ENCODE measurements at regions not wholly inside any gene's neighbourhood (a gene's known extent, or its start where the extent isn't known, plus 50 kb on each side); places are given as distances from the start of the nearest gene placed in this dataset.

GRCh38 chr9:89958086-89958485 is 353.3 kb downstream of the GADD45G start:
- Histone ChIP-seq H3K23ac (ENCODE audit: low read depth, low read length, poor library complexity) (no peak overlapping the region), H2BK5ac (ENCODE audit: low read length) (no peak overlapping the region), H3K9ac (ENCODE audit: low read depth, low read length, poor library complexity) (peak overlapping the region; percentile 25), H3K36me3 (replicated peaks in 1 of 2; ENCODE audit: control insufficient read depth in 2 of 2, insufficient read depth in 2 of 2, low read length in 2 of 2) (no peaks in the 10 kb centered on the region), H3K14ac (ENCODE audit: low read length) (peak overlapping the region; percentile 48), H4K91ac (ENCODE audit: low read depth, low read length, poor library complexity) (no peak overlapping the region), H2BK120ac (ENCODE audit: low read depth, low read length) (no peak overlapping the region), H4K8ac (ENCODE audit: low read depth, low read length) (peak overlapping the region; percentile 29), H3K27me3 (ENCODE audit: control insufficient read depth in 3 of 3, insufficient read depth in 3 of 3, low read depth in 1 of 3, low read length in 3 of 3) (no peaks in the 10 kb centered on the region), H3K18ac (ENCODE audit: low read length) (no peak overlapping the region), H2BK12ac (ENCODE audit: low read length) (no peak overlapping the region), H2AFZ (ENCODE audit: low read length) (no peak overlapping the region), H3K27ac (replicated peaks; ENCODE audit: low read length) (no peak overlapping the region), H3K4ac (ENCODE audit: low read length) (no peak overlapping the region), H3K4me1 (ENCODE audit: control insufficient read depth in 2 of 2, insufficient read depth in 1 of 2, low read depth in 1 of 2, low read length in 2 of 2) (no peaks in the 10 kb centered on the region), H3K4me3 (ENCODE audit: low read length in 2 of 2) (no peak overlapping the region), H2BK15ac (ENCODE audit: low read length) (no peak overlapping the region), H2AK5ac (ENCODE audit: low read depth, low read length) (no peak overlapping the region), H3K9me3 (replicated peaks in 1 of 2; ENCODE audit: control insufficient read depth in 2 of 2, insufficient read depth in 1 of 2, low read depth in 1 of 2, low read length in 2 of 2) (no peaks in the 10 kb centered on the region), H3K79me1 (ENCODE audit: low read depth, low read length) (no peaks in the 10 kb centered on the region), H3K4me2 (ENCODE audit: insufficient read depth, low read length, poor library complexity, severe bottlenecking) (no peak overlapping the region)
- no CpG with 5 or more reads among the region's 11 CpGs for WGBS, 2 donors (ENCODE audit: extremely low coverage in 2 of 2, insufficient read length in 2 of 2, insufficient replicate concordance in 1 of 2)
- no peak for DNase-seq (ENCODE audit: low spot score)

DNA sequence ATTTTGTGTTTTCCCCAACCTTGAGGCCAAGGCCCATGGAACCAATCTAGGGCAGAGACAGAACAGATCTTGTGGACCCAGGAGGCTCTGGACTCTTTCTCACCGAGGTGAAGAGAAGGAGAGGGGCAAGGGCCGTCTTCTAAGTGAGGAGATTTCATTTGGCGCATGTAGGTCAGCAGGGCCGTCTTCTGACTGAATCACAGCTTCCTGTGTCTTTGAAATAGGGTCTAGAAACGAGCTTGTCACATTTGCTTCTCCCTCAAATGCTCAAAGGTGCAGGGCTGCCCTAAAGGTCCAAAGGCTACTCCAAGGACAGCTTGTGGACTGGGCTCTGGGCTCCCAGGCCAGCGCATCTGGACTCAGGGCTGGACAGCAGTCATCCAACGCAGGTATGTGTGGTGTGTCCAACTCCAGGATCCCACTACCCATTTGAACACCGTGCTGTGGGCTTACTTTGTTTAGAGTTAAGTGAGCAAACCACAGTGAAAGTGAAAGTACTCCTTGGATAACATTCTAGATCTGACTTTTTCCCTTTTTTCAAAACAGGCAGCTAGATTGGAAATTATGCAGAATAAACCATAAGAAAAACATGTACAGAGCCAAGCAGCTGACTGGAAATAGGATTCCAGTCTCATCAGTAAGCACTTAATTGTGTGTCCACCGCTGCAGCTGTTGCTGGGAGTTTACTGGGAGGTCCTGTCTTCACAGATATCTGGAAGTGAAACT is 357.0 kb downstream of the GADD45G start:
- no peak for DNase-seq (ENCODE audit: low spot score)
- Histone ChIP-seq H2AFZ (ENCODE audit: low read length) (no peak overlapping the region), H2AK5ac (ENCODE audit: low read depth, low read length) (no peak overlapping the region), H2BK15ac (ENCODE audit: low read length) (no peak overlapping the region), H3K27ac (replicated peaks; ENCODE audit: low read length) (no peak overlapping the region), H3K79me1 (ENCODE audit: low read depth, low read length) (no peaks in the 10 kb centered on the region), H4K8ac (ENCODE audit: low read depth, low read length) (no peak overlapping the region), H4K91ac (ENCODE audit: low read depth, low read length, poor library complexity) (no peak overlapping the region), H3K4me3 (ENCODE audit: low read length in 2 of 2) (no peak overlapping the region), H3K4ac (ENCODE audit: low read length) (no peak overlapping the region), H2BK120ac (ENCODE audit: low read depth, low read length) (no peak overlapping the region), H3K4me1 (ENCODE audit: control insufficient read depth in 2 of 2, insufficient read depth in 1 of 2, low read depth in 1 of 2, low read length in 2 of 2) (no peaks in the 10 kb centered on the region), H3K9ac (ENCODE audit: low read depth, low read length, poor library complexity) (no peak overlapping the region), H3K23ac (ENCODE audit: low read depth, low read length, poor library complexity) (no peak overlapping the region), H3K9me3 (replicated peaks in 1 of 2; ENCODE audit: control insufficient read depth in 2 of 2, insufficient read depth in 1 of 2, low read depth in 1 of 2, low read length in 2 of 2) (no peaks in the 10 kb centered on the region), H3K36me3 (replicated peaks in 1 of 2; ENCODE audit: control insufficient read depth in 2 of 2, insufficient read depth in 2 of 2, low read length in 2 of 2) (no peaks in the 10 kb centered on the region), H2BK5ac (ENCODE audit: low read length) (no peak overlapping the region), H3K18ac (ENCODE audit: low read length) (no peak overlapping the region), H3K27me3 (ENCODE audit: control insufficient read depth in 3 of 3, insufficient read depth in 3 of 3, low read depth in 1 of 3, low read length in 3 of 3) (no peaks in the 10 kb centered on the region), H3K4me2 (ENCODE audit: insufficient read depth, low read length, poor library complexity, severe bottlenecking) (no peak overlapping the region), H3K14ac (ENCODE audit: low read length) (no peak overlapping the region), H2BK12ac (ENCODE audit: low read length) (no peak overlapping the region)
- no CpG with 5 or more reads among the region's 9 CpGs for WGBS, 2 donors (ENCODE audit: extremely low coverage in 2 of 2, insufficient read length in 2 of 2, insufficient replicate concordance in 1 of 2)

- H2BK5ac ChIP-seq (ENCODE audit: low read length) = no peak overlapping the region
- H2BK12ac ChIP-seq (ENCODE audit: low read length) = no peak overlapping the region
- H3K27me3 ChIP-seq (ENCODE audit: control insufficient read depth in 3 of 3, insufficient read depth in 3 of 3, low read depth in 1 of 3, low read length in 3 of 3) = no peaks in the 10 kb centered on the region
- H3K4me1 ChIP-seq (ENCODE audit: control insufficient read depth in 2 of 2, insufficient read depth in 1 of 2, low read depth in 1 of 2, low read length in 2 of 2) = no peaks in the 10 kb centered on the region
- no CpG with 5 or more reads among the region's 3 CpGs for WGBS, 2 donors (ENCODE audit: extremely low coverage in 2 of 2, insufficient read length in 2 of 2, insufficient replicate concordance in 1 of 2)
- no peak overlapping the region for H3K9ac ChIP-seq (ENCODE audit: low read depth, low read length, poor library complexity)
- no peaks in the 10 kb centered on the region for H3K79me1 ChIP-seq (ENCODE audit: low read depth, low read length)
- H3K27ac ChIP-seq (replicated peaks; ENCODE audit: low read length) = no peak overlapping the region
- DNase-seq (ENCODE audit: low spot score) = no peak
- H3K4me2 ChIP-seq (ENCODE audit: insufficient read depth, low read length, poor library complexity, severe bottlenecking) = no peak overlapping the region
- no peak overlapping the region for H2BK15ac ChIP-seq (ENCODE audit: low read length)
- H2AK5ac ChIP-seq (ENCODE audit: low read depth, low read length) = no peak overlapping the region
- H2BK120ac ChIP-seq (ENCODE audit: low read depth, low read length) = no peak overlapping the region
- H2AFZ ChIP-seq (ENCODE audit: low read length) = no peak overlapping the region
- no peak overlapping the region for H3K23ac ChIP-seq (ENCODE audit: low read depth, low read length, poor library complexity)
- no peak overlapping the region for H3K4ac ChIP-seq (ENCODE audit: low read length)
- H3K14ac ChIP-seq (ENCODE audit: low read length) = no peak overlapping the region
- H4K8ac ChIP-seq (ENCODE audit: low read depth, low read length) = no peak overlapping the region
- H3K9me3 ChIP-seq (replicated peaks in 1 of 2; ENCODE audit: control insufficient read depth in 2 of 2, insufficient read depth in 1 of 2, low read depth in 1 of 2, low read length in 2 of 2) = no peaks in the 10 kb centered on the region
- peak overlapping the region; percentile 8 for H3K18ac ChIP-seq (ENCODE audit: low read length)
- H4K91ac ChIP-seq (ENCODE audit: low read depth, low read length, poor library complexity) = no peak overlapping the region
- no peaks in the 10 kb centered on the region for H3K36me3 ChIP-seq (replicated peaks in 1 of 2; ENCODE audit: control insufficient read depth in 2 of 2, insufficient read depth in 2 of 2, low read length in 2 of 2)
- no peak overlapping the region for H3K4me3 ChIP-seq (ENCODE audit: low read length in 2 of 2)
These were observed 358.5 kb downstream of the GADD45G start for GRCh38 chr9:89963280-89963679.

DNA sequence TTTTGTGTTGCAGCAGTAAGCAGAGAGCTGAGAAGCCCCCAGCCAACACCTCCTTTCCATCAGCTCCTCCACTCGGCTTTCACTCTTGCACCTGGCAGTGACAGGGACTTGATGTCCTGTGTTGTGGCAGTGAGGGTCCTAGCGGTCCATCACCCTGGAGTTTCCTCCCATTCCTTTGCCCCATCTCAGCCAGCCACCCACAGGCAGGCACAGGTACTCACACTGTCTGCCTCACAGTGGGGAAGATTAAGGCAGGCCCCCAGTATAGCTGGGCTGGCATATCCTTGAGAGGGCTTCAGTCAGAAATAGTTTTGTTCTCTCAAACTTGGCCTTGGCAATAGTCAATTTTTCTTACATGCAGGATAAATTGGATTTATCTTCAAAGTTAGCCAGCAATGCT is 362.7 kb downstream of the GADD45G start:
- no peak overlapping the region for H2AFZ ChIP-seq (ENCODE audit: low read length)
- no peak overlapping the region for H2BK5ac ChIP-seq (ENCODE audit: low read length)
- no peak overlapping the region for H3K4me3 ChIP-seq (ENCODE audit: low read length in 2 of 2)
- H3K27ac ChIP-seq (replicated peaks; ENCODE audit: low read length) = no peak overlapping the region
- no peaks in the 10 kb centered on the region for H3K9me3 ChIP-seq (replicated peaks in 1 of 2; ENCODE audit: control insufficient read depth in 2 of 2, insufficient read depth in 1 of 2, low read depth in 1 of 2, low read length in 2 of 2)
- H3K4me2 ChIP-seq (ENCODE audit: insufficient read depth, low read length, poor library complexity, severe bottlenecking) = no peak overlapping the region
- H4K91ac ChIP-seq (ENCODE audit: low read depth, low read length, poor library complexity) = no peak overlapping the region
- no peak overlapping the region for H2BK120ac ChIP-seq (ENCODE audit: low read depth, low read length)
- H4K8ac ChIP-seq (ENCODE audit: low read depth, low read length) = no peak overlapping the region
- H3K23ac ChIP-seq (ENCODE audit: low read depth, low read length, poor library complexity) = no peak overlapping the region
- H3K4me1 ChIP-seq (ENCODE audit: control insufficient read depth in 2 of 2, insufficient read depth in 1 of 2, low read depth in 1 of 2, low read length in 2 of 2) = no peaks in the 10 kb centered on the region
- WGBS, 2 donors (ENCODE audit: extremely low coverage in 2 of 2, insufficient read length in 2 of 2, insufficient replicate concordance in 1 of 2) = no CpG with 5 or more reads among the region's 2 CpGs
- no peak overlapping the region for H2AK5ac ChIP-seq (ENCODE audit: low read depth, low read length)
- H3K14ac ChIP-seq (ENCODE audit: low read length) = peak overlapping the region; percentile 47
- H3K27me3 ChIP-seq (ENCODE audit: control insufficient read depth in 3 of 3, insufficient read depth in 3 of 3, low read depth in 1 of 3, low read length in 3 of 3) = no peaks in the 10 kb centered on the region
- H2BK15ac ChIP-seq (ENCODE audit: low read length) = no peak overlapping the region
- no peaks in the 10 kb centered on the region for H3K36me3 ChIP-seq (replicated peaks in 1 of 2; ENCODE audit: control insufficient read depth in 2 of 2, insufficient read depth in 2 of 2, low read length in 2 of 2)
- H3K79me1 ChIP-seq (ENCODE audit: low read depth, low read length) = no peaks in the 10 kb centered on the region
- H3K18ac ChIP-seq (ENCODE audit: low read length) = no peak overlapping the region
- no peak overlapping the region for H3K9ac ChIP-seq (ENCODE audit: low read depth, low read length, poor library complexity)
- no peak overlapping the region for H2BK12ac ChIP-seq (ENCODE audit: low read length)
- DNase-seq (ENCODE audit: low spot score) = no peak
- H3K4ac ChIP-seq (ENCODE audit: low read length) = no peak overlapping the region

Measured in neuronal stem cell (in vitro differentiated cells).